GM10266 (cell line): ENCODE measurements at regions not wholly inside any gene's neighbourhood (a gene's known extent, or its start where the extent isn't known, plus 50 kb on each side); places are given as distances from the start of the nearest gene placed in this dataset.

Experiments used
- DNase-seq: peaks from one replicate; pipeline ENCODE4 v3.0.0; 2012; ENCODE audit errors: extremely low spot score
- CTCF ChIP-seq: IDR thresholded peaks from 2 replicates; pipeline ENCODE4 v1.5.1; 2012; ENCODE audit warnings: mild to moderate bottlenecking, low read depth; ENCODE audit not compliant: control insufficient read depth, insufficient read depth; ENCODE audit errors: missing control alignments

- no peak for TF ChIP-seq CTCF
- DNase-seq: no peak
Measured at GRCh38 chr18:78781601-78781960, 198.0 kb upstream of the SALL3 start.

- no peak for TF ChIP-seq CTCF
Measured at GRCh38 chr18:78782951-78783563, 196.6 kb upstream of the SALL3 start.

GRCh38 chr18:78783564-78783960 is 196.1 kb upstream of the SALL3 start:
- TF ChIP-seq CTCF: no peak
- DNase-seq: no peak

More at GRCh38 chr18:78782951-78783563, 196.6 kb upstream of the SALL3 start:
- no peak for DNase-seq

DNA sequence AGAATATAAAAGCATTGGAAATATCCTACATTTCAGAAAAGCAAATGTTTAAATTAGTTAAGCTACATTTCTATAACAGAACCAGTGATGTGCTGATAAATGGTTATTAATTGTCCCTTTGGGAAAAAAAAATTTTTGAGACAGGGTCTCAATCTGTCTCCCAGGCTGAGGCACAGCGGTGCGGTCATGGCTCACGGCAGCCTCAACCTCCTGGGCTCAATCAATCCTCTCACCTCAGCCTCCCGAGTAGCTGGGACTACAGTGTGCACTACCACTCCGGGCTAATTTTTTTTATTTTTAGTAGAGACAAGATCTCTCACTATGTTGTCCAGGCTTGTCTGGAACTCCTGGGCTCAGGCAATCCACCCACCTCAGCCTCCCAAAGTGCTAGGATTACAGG is 194.8 kb upstream of the SALL3 start:
- no peak for TF ChIP-seq CTCF
- DNase-seq: no peak

DNA sequence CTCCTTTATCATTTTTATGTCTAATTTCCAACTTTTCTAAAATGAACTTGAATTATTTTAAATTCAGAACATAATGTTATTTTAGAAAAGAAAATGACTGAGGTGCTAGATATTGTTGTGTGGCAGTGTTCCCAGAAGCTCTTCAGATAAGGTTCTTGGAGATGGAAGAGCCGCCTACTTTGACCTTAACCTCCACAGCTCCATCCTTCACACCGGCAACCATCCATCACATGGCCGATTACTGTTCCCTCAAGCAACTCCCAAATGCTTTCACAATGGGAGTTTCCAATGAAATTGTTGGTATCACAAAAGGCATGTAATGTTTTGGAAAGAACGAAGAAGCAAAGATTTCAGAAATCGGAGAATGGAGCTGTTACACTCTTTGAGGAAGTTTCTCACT is 193.9 kb upstream of the SALL3 start:
- no peak for TF ChIP-seq CTCF
- no peak for DNase-seq

- no peak for DNase-seq
- TF ChIP-seq CTCF: no peak
Measured at GRCh38 chr18:78786776-78787175, 192.8 kb upstream of the SALL3 start.

DNA sequence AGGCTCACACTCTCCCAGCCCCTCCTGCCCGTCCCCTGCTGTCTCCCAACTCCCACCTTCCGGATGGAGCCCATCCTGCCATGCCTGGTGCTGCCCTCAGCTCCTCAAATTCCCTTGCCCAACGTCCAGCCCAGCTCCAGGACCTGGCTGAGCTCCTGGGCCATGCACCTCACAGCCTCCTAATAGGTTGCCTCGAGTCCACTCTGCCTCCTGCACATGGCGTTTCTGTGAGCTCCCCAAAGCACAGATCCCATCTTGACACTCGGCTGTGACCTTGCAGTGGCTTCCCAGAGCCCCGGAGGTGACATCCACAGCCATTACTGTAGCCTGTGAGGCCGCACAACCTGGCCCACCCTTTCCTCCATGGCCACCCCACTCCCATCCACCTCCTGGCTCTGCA is 191.9 kb upstream of the SALL3 start:
- no peak for DNase-seq
- no peak for TF ChIP-seq CTCF
